A549 (cell line): ENCODE measurements at regions not wholly inside any gene's neighbourhood (a gene's known extent, or its start where the extent isn't known, plus 50 kb on each side); places are given as distances from the start of the nearest gene placed in this dataset.

ENCODE experiments used
- CTCF ChIP-seq: fragments of >200 bp; sonication (Bioruptor Twin); formaldehyde crosslinking; IDR thresholded peaks from 3 replicates; pipeline ENCODE4 v1.5.1; 2016
- MAZ ChIP-seq: fragments of 150-350 bp; IDR thresholded peaks from 2 replicates; pipeline ENCODE4 v1.6.1; 2014; ENCODE audit warnings: antibody characterized with exemption, low read depth, low read length, borderline replicate concordance
- POLR2A ChIP-seq: IDR thresholded peaks from 2 replicates; pipeline ENCODE4 v1.6.1; 2012; ENCODE audit warnings: mild to moderate bottlenecking, low read length

DNA sequence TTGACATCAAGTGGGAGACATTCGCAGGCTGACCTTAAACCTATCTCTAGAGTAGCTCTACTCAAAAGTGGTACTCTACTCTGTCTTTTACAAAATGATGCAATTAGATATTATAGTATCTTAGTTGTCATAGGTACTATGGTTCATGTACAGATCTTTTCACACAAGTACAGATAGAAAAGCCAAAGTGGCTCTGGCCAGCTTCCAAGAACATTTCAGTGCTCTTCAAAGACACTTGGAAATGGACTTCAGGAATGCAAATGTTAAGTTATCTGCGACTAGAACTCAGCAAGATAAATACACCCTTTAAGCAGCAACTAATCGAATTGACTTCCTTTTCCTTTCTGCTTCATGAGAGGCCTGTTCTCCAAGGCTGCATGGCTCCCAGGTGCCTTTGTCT, 718.7 kb upstream of the FAM98A start:
- TF ChIP-seq CTCF = no peak
- TF ChIP-seq POLR2A = no peak
- TF ChIP-seq MAZ = no peak
